GM12878 (cell line): ENCODE measurements at regions not wholly inside any gene's neighbourhood (a gene's known extent, or its start where the extent isn't known, plus 50 kb on each side); places are given as distances from the start of the nearest gene placed in this dataset.

Experiments used
- ATAC-seq: fragments of 200-7000 bp; cut with Tn5 transposase; 3 replicates; pipeline ENCODE4 v1.9.1; 2020; ENCODE audit warnings: mild to moderate bottlenecking, moderate library complexity
- BruUV-seq: library from RNA; stranded (reverse); fragments of 400-500 nt; replicated peaks from 2 replicates; lab custom pipeline; 2021; lab: Mats Ljungman, UMichigan
- CTCF ChIA-PET: fragments of 300-600 bp; sonication (Branson Sonifier 250); formaldehyde crosslinking; extraction: SDS; loops from one replicate; lab custom pipeline; 2021; ENCODE audit warnings: inconsistent platforms; lab: Yijun Ruan, JAX
- POLR2A ChIA-PET: fragments of 350-600 bp; formaldehyde crosslinking; extraction: SDS; loops from one replicate; lab custom pipeline; 2021; ENCODE audit warnings: inconsistent platforms; lab: Charles Lee
- RAD21 ChIA-PET: fragments of 300-600 bp; sonication (Branson Sonifier 250); formaldehyde crosslinking; loops from one replicate; lab custom pipeline; 2023; ENCODE audit warnings: antibody characterized with exemption; ENCODE audit not compliant: unreplicated experiment; lab: Charles Lee
- SMC1A ChIA-PET: fragments of 300-600 bp; sonication (Branson Sonifier 250); formaldehyde crosslinking; loops from one replicate; lab custom pipeline; 2023; ENCODE audit not compliant: unreplicated experiment, uncharacterized antibody; lab: Charles Lee
- DNase-seq: peaks from one replicate; pipeline ENCODE4 v3.0.0-alpha.2; 2011; ENCODE audit warnings: low read depth, low spot score
- FAIRE-seq: peaks from 3 replicates; lab custom pipeline; 2011; peaks lifted over from hg19 to GRCh38; lab: Jason Lieb, UNC
- H2AFZ ChIP-seq: 2 replicates; pipeline ENCODE4 v1.6.0; 2011; ENCODE audit warnings: low read depth, low read length, control low read depth; ENCODE audit not compliant: control insufficient read depth
- H3K27ac ChIP-seq: 2 replicates; pipeline ENCODE4 v1.5.1; 2011; ENCODE audit warnings: control low read depth; ENCODE audit not compliant: control insufficient read depth, insufficient read depth
- H3K27me3 ChIP-seq, 2 experiments: replicated peaks in 1 of 2; 2 replicates each; pipeline versions ENCODE4 v1.6.0 to v1.6.1; 2011; ENCODE audit warnings: low read length in 1 of 2; ENCODE audit not compliant: control insufficient read depth in 2 of 2, insufficient read depth in 2 of 2
- H3K36me3 ChIP-seq, 2 experiments: 2 replicates each; pipeline ENCODE4 v1.5.1; 2011; ENCODE audit warnings: low read length in 1 of 2; ENCODE audit not compliant: control insufficient read depth in 2 of 2, insufficient read depth in 2 of 2
- H3K4me1 ChIP-seq: 2 replicates; pipeline ENCODE4 v1.6.1; 2011; ENCODE audit warnings: mild to moderate bottlenecking, low read length, moderate library complexity, mixed read lengths; ENCODE audit not compliant: control insufficient read depth, insufficient read depth
- H3K4me2 ChIP-seq: 2 replicates; pipeline ENCODE4 v1.6.0; 2011; ENCODE audit warnings: control low read depth; ENCODE audit not compliant: control insufficient read depth, insufficient read depth
- H3K4me3 ChIP-seq: fragments of 200-600 bp; sonication (generic); 2 replicates; pipeline ENCODE4 v1.5.1; 2016
- H3K79me2 ChIP-seq: 2 replicates; pipeline ENCODE4 v1.6.0; 2011; ENCODE audit warnings: low read length; ENCODE audit not compliant: control insufficient read depth, insufficient read depth
- H3K9ac ChIP-seq: 2 replicates; pipeline ENCODE4 v1.8.0; 2011; ENCODE audit warnings: low read length, control low read depth, mixed read lengths; ENCODE audit not compliant: control insufficient read depth, insufficient read depth
- H3K9me3 ChIP-seq: replicated peaks from 3 replicates; pipeline ENCODE4 v1.5.1; 2011; ENCODE audit warnings: mild to moderate bottlenecking, low read length; ENCODE audit not compliant: control insufficient read depth, insufficient read depth
- H4K20me1 ChIP-seq: 2 replicates; pipeline ENCODE4 v1.6.0; 2011; ENCODE audit not compliant: control insufficient read depth, insufficient read depth
- BACH1 ChIP-seq: fragments of 450-650 bp; IDR thresholded peaks from 2 replicates; pipeline ENCODE4 v1.6.1; 2017; ENCODE audit warnings: mild to moderate bottlenecking, borderline replicate concordance
- BRCA1 ChIP-seq: IDR thresholded peaks from 2 replicates; pipeline ENCODE4 v1.6.1; 2011; ENCODE audit warnings: low read depth, low read length, improper control_type of control experiment
- IRF3 ChIP-seq: fragments of 450-650 bp; IDR thresholded peaks from 2 replicates; pipeline ENCODE4 v1.6.1; 2014; ENCODE audit warnings: mild to moderate bottlenecking
- NBN ChIP-seq: fragments of 450-650 bp; IDR thresholded peaks from 2 replicates; pipeline ENCODE4 v1.6.1; 2016
- NR2F1 ChIP-seq: fragments of 450-650 bp; conservative IDR thresholded peaks from 2 replicates; pipeline ENCODE4 v1.6.1; 2017; ENCODE audit warnings: mild to moderate bottlenecking
- POLR2A ChIP-seq: IDR thresholded peaks from 2 replicates; pipeline ENCODE4 v1.6.1; 2011; ENCODE audit warnings: low read depth, mild to moderate bottlenecking, low read length
- RFX5 ChIP-seq: IDR thresholded peaks from 2 replicates; pipeline ENCODE4 v1.6.1; 2011; ENCODE audit warnings: low read depth, low read length, improper control_type of control experiment
- SKIL ChIP-seq: fragments of 450-650 bp; IDR thresholded peaks from 2 replicates; pipeline ENCODE4 v1.6.1; 2017; ENCODE audit warnings: mild to moderate bottlenecking, low read depth, inconsistent platforms; ENCODE audit not compliant: poor library complexity, severe bottlenecking
- SP1 ChIP-seq: IDR thresholded peaks from one replicate; pipeline ENCODE4 v1.6.1; 2011; ENCODE audit warnings: low read depth, low read length
- SREBF2 ChIP-seq: IDR thresholded peaks from 2 replicates; pipeline ENCODE4 v1.6.1; 2012; ENCODE audit warnings: mild to moderate bottlenecking, low read length
- ZNF24 ChIP-seq: fragments of 450-650 bp; IDR thresholded peaks from 2 replicates; pipeline ENCODE4 v1.6.1; 2017; ENCODE audit warnings: antibody characterized with exemption, mild to moderate bottlenecking
- ZNF274 ChIP-seq: IDR thresholded peaks from one replicate; pipeline ENCODE4 v1.8.0; 2011; ENCODE audit not compliant: insufficient read length, insufficient read depth
- WGBS: methylation state at CpG from one replicate; pipeline ENCODE4 v1.1.6; 2016; ENCODE audit warnings: low lambda C conversion rate; ENCODE audit not compliant: insufficient replicate concordance, insufficient coverage; ENCODE audit errors: missing lambda C conversion rate; 5-methylcytosine and 5-hydroxymethylcytosine counted together
- in situ Hi-C: fragments of 300-500 bp; cut with MboI; formaldehyde crosslinking; loops from 9 replicates; pipeline ENCODE4 v1.14.3; 2018; ENCODE audit warnings: mixed read lengths
- intact Hi-C: fragments of 100-400 bp; cut with micrococcal nuclease; formaldehyde crosslinking; loops from one replicate; pipeline ENCODE4 v1.14.2; 2022; ENCODE audit not compliant: unreplicated experiment
- TF ChIP-seq, protein P1 (sequence below): IDR thresholded peaks from 2 replicates; pipeline ENCODE4 v1.6.1; 2012; ENCODE audit warnings: low read depth, low read length, improper control_type of control experiment
- TF ChIP-seq, protein P2 (sequence below): fragments of 450-650 bp; IDR thresholded peaks from 2 replicates; pipeline ENCODE4 v1.6.1; 2017; ENCODE audit warnings: mild to moderate bottlenecking, moderate library complexity
- TF ChIP-seq, protein P3 (sequence below): fragments of 450-650 bp; IDR thresholded peaks from 2 replicates; pipeline ENCODE4 v1.6.1; 2017; ENCODE audit warnings: mild to moderate bottlenecking, moderate library complexity

- no peaks in the 10 kb centered on the region for H4K20me1 ChIP-seq
- DNase-seq (no peak), FAIRE-seq (no peak), ATAC-seq (no peak)
- in situ Hi-C loops = no loop called here
- ChIA-PET SMC1A (no interaction called here), CTCF (no interaction called here), POLR2A (no interaction called here), RAD21 (no interaction called here)
- no peak overlapping the region for H3K27ac ChIP-seq
- H3K4me3 ChIP-seq = no peak overlapping the region
- H3K27me3 ChIP-seq = no peaks in the 10 kb centered on the region
- no peaks in the 10 kb centered on the region for H3K79me2 ChIP-seq
- no peaks in the 10 kb centered on the region for H3K4me1 ChIP-seq
- H3K4me2 ChIP-seq = no peak overlapping the region
- H3K9me3 ChIP-seq = no peaks in the 10 kb centered on the region; the same call in 2 of the 3 replicates
- H3K36me3 ChIP-seq = no peaks in the 10 kb centered on the region
- H2AFZ ChIP-seq = no peak overlapping the region
- 0% methylated on average over 1 of the region's 1 CpG for WGBS
- no peak overlapping the region for H3K9ac ChIP-seq
- BruUV-seq = no TSS peak
- intact Hi-C loops = no loop called here
- TF ChIP-seq, protein P1, sequence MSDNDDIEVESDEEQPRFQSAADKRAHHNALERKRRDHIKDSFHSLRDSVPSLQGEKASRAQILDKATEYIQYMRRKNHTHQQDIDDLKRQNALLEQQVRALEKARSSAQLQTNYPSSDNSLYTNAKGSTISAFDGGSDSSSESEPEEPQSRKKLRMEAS = no peak
- no peak for TF ChIP-seq POLR2A
- no peak for TF ChIP-seq SP1
- TF ChIP-seq SKIL = no peak
- no peak for TF ChIP-seq IRF3
- TF ChIP-seq NR2F1 = no peak
- no peak for TF ChIP-seq BACH1
- TF ChIP-seq, protein P2, sequence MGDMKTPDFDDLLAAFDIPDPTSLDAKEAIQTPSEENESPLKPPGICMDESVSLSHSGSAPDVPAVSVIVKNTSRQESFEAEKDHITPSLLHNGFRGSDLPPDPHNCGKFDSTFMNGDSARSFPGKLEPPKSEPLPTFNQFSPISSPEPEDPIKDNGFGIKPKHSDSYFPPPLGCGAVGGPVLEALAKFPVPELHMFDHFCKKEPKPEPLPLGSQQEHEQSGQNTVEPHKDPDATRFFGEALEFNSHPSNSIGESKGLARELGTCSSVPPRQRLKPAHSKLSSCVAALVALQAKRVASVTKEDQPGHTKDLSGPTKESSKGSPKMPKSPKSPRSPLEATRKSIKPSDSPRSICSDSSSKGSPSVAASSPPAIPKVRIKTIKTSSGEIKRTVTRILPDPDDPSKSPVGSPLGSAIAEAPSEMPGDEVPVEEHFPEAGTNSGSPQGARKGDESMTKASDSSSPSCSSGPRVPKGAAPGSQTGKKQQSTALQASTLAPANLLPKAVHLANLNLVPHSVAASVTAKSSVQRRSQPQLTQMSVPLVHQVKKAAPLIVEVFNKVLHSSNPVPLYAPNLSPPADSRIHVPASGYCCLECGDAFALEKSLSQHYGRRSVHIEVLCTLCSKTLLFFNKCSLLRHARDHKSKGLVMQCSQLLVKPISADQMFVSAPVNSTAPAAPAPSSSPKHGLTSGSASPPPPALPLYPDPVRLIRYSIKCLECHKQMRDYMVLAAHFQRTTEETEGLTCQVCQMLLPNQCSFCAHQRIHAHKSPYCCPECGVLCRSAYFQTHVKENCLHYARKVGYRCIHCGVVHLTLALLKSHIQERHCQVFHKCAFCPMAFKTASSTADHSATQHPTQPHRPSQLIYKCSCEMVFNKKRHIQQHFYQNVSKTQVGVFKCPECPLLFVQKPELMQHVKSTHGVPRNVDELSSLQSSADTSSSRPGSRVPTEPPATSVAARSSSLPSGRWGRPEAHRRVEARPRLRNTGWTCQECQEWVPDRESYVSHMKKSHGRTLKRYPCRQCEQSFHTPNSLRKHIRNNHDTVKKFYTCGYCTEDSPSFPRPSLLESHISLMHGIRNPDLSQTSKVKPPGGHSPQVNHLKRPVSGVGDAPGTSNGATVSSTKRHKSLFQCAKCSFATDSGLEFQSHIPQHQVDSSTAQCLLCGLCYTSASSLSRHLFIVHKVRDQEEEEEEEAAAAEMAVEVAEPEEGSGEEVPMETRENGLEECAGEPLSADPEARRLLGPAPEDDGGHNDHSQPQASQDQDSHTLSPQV = no peak
- TF ChIP-seq, protein P3, sequence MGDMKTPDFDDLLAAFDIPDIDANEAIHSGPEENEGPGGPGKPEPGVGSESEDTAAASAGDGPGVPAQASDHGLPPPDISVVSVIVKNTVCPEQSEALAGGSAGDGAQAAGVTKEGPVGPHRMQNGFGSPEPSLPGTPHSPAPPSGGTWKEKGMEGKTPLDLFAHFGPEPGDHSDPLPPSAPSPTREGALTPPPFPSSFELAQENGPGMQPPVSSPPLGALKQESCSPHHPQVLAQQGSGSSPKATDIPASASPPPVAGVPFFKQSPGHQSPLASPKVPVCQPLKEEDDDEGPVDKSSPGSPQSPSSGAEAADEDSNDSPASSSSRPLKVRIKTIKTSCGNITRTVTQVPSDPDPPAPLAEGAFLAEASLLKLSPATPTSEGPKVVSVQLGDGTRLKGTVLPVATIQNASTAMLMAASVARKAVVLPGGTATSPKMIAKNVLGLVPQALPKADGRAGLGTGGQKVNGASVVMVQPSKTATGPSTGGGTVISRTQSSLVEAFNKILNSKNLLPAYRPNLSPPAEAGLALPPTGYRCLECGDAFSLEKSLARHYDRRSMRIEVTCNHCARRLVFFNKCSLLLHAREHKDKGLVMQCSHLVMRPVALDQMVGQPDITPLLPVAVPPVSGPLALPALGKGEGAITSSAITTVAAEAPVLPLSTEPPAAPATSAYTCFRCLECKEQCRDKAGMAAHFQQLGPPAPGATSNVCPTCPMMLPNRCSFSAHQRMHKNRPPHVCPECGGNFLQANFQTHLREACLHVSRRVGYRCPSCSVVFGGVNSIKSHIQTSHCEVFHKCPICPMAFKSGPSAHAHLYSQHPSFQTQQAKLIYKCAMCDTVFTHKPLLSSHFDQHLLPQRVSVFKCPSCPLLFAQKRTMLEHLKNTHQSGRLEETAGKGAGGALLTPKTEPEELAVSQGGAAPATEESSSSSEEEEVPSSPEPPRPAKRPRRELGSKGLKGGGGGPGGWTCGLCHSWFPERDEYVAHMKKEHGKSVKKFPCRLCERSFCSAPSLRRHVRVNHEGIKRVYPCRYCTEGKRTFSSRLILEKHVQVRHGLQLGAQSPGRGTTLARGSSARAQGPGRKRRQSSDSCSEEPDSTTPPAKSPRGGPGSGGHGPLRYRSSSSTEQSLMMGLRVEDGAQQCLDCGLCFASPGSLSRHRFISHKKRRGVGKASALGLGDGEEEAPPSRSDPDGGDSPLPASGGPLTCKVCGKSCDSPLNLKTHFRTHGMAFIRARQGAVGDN = no peak
- no peak for TF ChIP-seq NBN
- TF ChIP-seq BRCA1 = no peak
- TF ChIP-seq RFX5 = no peak
- no peak for TF ChIP-seq ZNF24
- TF ChIP-seq SREBF2 = no peak
- TF ChIP-seq ZNF274 = no peak
Observed at GRCh38 chr21:17045214-17045853, 467.5 kb upstream of the CXADR start.
